ENCODE measurements at regions not wholly inside any gene's neighbourhood (a gene's known extent, or its start where the extent isn't known, plus 50 kb on each side); places are given as distances from the start of the nearest gene placed in this dataset.

DNA sequence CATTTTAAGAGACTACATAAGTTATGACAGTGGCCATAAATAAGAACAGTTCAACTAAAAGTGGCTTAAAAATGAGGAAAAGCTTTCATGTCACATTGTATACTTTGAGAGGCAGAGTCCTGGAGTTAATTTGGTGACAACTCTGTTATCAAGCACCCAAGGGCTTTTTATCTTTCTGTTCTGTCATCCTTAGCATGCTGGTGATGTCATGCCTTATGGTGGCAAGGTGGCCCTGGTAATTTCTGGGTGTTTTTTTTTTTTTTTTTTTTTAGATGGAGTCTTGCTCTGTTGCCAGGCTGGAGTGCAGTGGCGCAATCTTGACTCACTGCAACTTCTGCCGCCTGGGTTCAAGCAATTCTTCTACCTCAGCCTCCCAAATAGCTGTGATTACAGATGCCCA is 158.8 kb downstream of the AASDHPPT start:
- TF ChIP-seq TCF7L2 (IDR thresholded peaks at IDR 0.05; ENCODE audit: low read depth, low read length) (no peak), ZNF329 (CRISPR knock-in tag; IDR thresholded peaks at IDR 0.05; ENCODE audit: low read depth) (no peak), PCBP2 (optimal IDR thresholded peaks at IDR 0.05; ENCODE audit: low read depth, low read length, poor library complexity, severe bottlenecking) (no peak), NR2F6 (IDR thresholded peaks at IDR 0.05) (no peak), NR2F6 (CRISPR knock-in tag; IDR thresholded peaks at IDR 0.05) (no peak), SMC3 (IDR thresholded peaks at IDR 0.05; ENCODE audit: low read length) (no peak), SP2 (CRISPR knock-in tag; IDR thresholded peaks at IDR 0.05) (no peak)
- TF ChIP-seq, protein P1, sequence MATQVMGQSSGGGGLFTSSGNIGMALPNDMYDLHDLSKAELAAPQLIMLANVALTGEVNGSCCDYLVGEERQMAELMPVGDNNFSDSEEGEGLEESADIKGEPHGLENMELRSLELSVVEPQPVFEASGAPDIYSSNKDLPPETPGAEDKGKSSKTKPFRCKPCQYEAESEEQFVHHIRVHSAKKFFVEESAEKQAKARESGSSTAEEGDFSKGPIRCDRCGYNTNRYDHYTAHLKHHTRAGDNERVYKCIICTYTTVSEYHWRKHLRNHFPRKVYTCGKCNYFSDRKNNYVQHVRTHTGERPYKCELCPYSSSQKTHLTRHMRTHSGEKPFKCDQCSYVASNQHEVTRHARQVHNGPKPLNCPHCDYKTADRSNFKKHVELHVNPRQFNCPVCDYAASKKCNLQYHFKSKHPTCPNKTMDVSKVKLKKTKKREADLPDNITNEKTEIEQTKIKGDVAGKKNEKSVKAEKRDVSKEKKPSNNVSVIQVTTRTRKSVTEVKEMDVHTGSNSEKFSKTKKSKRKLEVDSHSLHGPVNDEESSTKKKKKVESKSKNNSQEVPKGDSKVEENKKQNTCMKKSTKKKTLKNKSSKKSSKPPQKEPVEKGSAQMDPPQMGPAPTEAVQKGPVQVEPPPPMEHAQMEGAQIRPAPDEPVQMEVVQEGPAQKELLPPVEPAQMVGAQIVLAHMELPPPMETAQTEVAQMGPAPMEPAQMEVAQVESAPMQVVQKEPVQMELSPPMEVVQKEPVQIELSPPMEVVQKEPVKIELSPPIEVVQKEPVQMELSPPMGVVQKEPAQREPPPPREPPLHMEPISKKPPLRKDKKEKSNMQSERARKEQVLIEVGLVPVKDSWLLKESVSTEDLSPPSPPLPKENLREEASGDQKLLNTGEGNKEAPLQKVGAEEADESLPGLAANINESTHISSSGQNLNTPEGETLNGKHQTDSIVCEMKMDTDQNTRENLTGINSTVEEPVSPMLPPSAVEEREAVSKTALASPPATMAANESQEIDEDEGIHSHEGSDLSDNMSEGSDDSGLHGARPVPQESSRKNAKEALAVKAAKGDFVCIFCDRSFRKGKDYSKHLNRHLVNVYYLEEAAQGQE (IDR thresholded peaks at IDR 0.05; ENCODE audit: borderline replicate concordance in 1 of 2, low read depth in 1 of 2, low read length in 2 of 2), result no peak
- TF ChIP-seq, protein P2, sequence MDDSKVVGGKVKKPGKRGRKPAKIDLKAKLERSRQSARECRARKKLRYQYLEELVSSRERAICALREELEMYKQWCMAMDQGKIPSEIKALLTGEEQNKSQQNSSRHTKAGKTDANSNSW (CRISPR knock-in tag; IDR thresholded peaks at IDR 0.05; ENCODE audit: borderline replicate concordance), result no peak
